TTC549 (cell line): ENCODE measurements at regions not wholly inside any gene's neighbourhood (a gene's known extent, or its start where the extent isn't known, plus 50 kb on each side); places are given as distances from the start of the nearest gene placed in this dataset.
"Not testable (repeated sequence)": the region's sequence is repeated elsewhere in the genome, so short reads cannot be mapped to it uniquely, and the experiment has no call there.

ENCODE experiments used
- FAIRE-seq: peaks from 2 replicates; lab custom pipeline; 2012; peaks lifted over from hg19 to GRCh38; lab: Jason Lieb, UNC

DNA sequence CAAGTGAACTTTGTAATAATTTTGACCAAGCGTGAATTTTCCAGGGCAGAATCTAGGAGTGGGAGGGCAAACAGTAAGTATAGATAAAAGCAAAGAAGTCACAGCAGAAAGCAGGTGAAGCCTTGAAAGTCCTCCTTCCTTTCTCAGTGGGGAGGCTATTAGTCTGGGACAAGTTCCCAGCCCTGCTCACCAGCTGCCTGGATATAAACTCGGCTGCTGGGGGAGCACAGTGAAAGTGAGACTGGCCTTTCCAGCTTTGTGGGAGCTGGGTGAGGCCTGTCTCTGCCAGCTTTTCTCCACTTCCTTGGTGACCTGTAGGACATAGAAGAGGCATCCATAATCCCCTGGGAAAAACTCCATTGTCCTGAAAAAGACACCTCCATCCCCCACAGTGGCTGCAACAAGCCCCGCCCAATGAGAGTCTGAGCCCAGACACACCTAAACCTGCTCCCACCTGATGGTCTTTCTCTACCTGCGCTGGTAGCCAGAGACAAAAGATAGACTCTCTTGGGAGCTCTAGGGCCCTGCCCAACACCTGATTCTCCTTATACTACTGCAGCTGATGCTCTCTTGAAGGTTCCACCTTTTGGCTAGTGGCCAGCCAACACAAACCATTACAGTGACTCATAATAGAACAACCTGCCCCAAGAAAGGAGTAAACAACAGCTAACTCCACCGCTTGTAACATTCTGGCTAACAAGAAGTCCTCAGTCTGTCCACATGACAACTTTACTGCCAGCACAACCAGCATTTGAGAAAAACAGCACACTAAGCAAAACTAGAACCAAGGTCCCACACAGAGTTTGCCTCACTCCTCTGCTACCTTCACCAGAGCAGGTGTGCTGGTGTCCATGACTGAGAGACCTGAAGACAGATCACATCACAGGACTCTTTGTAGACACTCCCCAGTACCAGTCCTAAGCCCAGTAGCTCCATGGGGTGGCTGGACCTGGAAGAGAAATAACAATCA is 252.2 kb upstream of the SLITRK6 start:
- no peak for FAIRE-seq

DNA sequence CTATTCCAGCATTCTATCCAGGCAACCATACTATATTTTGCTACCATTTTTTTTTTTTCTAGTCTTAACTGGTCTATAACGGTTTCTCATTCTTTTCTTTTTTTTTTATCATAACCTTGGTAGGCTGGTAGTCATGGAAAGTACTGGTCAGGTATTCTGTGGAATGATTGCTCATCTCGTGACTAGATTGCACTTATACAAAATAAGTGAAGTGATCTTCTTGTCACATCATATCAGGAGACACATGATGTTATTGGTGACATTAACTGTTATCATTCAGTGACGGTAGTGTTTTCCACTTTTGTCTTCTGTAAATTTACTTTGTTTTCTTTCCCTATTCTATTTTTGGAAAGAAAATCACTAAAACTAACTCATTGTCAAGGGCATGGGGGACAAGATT is 239.3 kb upstream of the SLITRK6 start:
- FAIRE-seq: no peak

- FAIRE-seq: no peak
These were observed 221.3 kb upstream of the SLITRK6 start for GRCh38 chr13:86020351-86021002.

- FAIRE-seq: no peak
These were observed 207.1 kb upstream of the SLITRK6 start for GRCh38 chr13:86006317-86006716.

- FAIRE-seq: no peak
These were observed 203.8 kb upstream of the SLITRK6 start for GRCh38 chr13:86003029-86003428.

- no peak for FAIRE-seq
These were observed 201.3 kb upstream of the SLITRK6 start for GRCh38 chr13:86000546-86000945.

GRCh38 chr13:85997587-85997986 is 198.4 kb upstream of the SLITRK6 start:
- FAIRE-seq: no peak

DNA sequence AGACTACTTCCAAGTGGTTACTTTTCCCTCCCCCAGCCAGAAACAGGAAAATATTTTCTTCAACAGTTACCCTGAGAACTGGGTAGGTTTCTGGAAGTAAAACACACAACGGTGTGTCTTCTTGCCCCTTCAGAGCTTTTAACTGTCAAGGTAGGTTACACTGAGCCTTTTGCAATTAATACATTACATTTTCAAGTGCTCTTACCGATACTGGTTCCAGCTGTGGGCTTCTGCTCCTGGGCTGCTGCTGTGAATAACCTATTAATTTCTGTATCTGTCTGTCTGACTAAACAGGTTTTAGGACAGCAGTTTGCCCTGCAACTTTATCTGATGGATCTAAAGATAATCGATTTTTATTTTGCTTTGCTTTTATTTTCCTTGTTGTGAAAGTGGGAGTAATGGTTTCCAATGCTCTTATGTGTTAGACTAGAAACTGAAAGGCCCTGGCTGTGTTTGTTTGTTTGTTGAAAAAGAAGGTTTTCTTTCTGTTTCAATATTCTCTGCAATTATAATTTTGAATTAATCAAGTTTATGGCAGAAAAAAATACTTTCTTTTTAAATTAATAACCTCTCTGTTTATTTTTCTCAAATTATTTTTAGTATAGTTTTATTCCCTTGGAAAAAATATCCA is 196.7 kb upstream of the SLITRK6 start:
- FAIRE-seq: no peak

DNA sequence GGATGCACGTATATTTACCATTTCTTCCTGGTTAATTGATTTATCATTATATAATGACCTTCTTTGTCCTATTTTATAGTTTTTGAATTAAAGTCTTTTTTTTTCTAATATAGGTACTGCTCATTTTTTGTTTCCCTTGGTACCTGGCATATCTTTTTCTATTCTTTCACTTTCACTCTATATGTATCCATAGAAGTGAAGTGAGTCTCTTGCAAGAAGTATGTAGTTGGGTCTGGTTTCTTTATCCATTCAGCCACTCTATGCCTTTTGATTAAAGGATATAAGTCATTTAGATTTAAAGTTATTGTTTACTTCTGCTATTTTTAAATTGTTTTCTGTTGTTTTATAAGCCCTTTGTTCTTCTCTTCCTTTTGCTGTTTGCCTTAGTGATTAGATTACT is 194.3 kb upstream of the SLITRK6 start:
- no peak for FAIRE-seq

- FAIRE-seq: no peak
These were observed 191.2 kb upstream of the SLITRK6 start for GRCh38 chr13:85990397-85990796.

GRCh38 chr13:85985797-85986196 is 186.6 kb upstream of the SLITRK6 start:
- FAIRE-seq: no peak

DNA sequence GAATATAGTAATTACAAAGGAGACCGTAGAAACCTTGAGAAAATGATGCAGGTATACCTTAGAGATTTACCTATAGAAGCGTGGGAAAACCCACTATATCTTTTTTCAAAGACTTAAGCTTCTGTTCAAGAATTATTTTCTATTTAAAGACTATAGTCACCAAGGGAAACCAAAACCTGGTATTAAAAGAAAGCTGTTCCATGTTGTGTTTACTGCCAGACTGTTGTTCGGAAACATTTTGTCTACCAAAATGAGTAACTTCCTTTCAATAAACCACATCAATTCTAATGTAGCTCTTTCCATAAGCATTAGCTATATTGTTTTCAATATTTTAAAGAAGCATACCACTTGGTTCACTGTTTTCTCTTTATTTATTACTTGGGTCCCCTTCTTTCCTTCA is 182.9 kb upstream of the SLITRK6 start:
- FAIRE-seq: no peak

DNA sequence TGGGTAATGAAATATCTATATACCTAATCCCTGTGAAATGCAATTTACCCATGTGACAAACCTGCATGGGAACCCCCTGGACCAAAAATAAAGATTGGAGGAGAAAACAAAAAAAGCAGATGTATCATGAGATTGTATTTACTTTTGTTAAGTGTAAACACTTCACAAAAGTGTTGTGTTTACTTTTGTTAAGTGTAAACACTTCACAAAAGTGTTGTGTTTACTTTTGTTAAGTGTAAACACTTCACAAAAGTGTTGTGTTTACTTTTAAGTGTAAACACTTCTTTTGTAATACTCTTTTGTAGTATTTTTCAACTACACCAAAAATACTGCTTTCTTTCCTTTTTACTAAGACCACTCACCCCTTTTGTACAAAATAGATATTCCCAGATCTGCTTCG is 181.2 kb upstream of the SLITRK6 start:
- FAIRE-seq: not testable (repeated sequence)

GRCh38 chr13:85976242-85976641 is 177.0 kb upstream of the SLITRK6 start:
- no peak for FAIRE-seq

DNA sequence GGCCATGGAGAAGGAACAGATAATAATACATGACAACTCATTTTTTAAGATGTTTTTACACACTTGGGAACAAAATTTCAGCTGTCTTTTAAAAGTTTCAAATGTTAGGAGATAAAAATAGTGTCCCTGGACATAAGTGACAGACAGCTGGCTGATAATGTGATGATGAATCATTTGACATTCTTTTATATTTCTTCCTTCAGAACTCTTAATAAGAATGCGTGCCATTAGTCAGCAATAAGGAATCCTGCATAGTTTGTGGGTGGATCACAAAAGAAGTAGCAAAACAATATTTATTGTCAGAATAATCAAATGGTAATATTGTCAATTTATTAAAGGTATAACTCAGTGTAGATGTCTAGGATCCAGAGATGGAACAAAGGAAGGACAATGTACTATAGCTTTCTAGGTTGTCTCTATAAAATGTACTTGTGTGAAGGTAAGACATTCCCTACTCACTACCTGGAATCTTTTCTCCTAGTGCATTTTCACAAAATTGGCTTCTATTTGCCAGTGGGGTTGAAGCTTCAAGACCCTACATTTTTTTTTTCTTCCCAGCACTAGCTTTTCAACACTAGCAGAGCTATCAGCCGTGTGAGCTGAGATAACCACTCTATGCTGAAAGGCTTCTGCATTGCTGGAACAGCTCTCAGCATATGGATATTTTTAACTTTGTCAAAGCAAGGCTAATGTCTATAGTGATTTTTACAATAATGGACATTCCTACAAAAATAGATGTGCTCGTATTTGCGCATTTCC is 175.6 kb upstream of the SLITRK6 start:
- FAIRE-seq: no peak

GRCh38 chr13:85970727-85971126 is 171.5 kb upstream of the SLITRK6 start:
- FAIRE-seq: peak; percentile 83

DNA sequence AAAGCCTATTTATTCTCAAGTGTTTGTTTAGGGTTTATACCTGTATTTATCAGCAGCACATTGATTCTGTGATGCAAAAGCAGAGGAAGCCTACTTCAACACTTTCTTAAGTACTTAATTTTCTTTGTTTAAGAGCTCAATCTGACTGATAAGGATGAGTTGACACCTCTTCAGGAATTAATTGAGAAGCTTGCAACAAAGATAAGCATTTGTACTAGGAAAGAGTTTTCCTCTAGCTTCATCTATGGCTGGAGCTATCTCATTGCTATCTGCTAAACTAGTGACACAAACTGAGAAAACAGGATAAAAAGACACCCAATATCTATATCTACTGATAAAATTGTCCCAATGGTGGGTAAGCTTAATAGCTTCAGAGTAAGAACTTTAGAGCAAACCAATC is 170.1 kb upstream of the SLITRK6 start:
- FAIRE-seq: no peak

- FAIRE-seq: no peak
These were observed 136.7 kb upstream of the SLITRK6 start for GRCh38 chr13:85935868-85936467.

- no peak for FAIRE-seq
These were observed 130.9 kb upstream of the SLITRK6 start for GRCh38 chr13:85930108-85930507.

DNA sequence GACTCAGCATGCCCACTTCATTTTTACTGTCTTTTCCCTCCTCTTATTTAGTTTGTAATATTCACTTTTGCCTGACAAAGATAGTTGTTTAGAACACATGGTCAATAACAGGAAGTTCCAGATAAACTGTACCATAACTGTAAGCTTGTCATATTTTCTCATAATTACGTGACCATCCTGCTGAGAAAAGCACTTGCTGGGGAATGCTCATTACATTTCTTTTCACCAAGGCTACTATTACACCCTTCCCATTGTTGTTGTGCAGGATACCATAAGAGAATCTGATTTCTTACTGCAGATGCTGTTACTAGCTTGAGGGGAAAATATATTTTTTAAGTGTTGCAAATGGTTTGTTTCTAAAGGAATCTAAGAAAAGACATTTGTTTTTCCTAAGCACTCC is 111.7 kb upstream of the SLITRK6 start:
- no peak for FAIRE-seq

DNA sequence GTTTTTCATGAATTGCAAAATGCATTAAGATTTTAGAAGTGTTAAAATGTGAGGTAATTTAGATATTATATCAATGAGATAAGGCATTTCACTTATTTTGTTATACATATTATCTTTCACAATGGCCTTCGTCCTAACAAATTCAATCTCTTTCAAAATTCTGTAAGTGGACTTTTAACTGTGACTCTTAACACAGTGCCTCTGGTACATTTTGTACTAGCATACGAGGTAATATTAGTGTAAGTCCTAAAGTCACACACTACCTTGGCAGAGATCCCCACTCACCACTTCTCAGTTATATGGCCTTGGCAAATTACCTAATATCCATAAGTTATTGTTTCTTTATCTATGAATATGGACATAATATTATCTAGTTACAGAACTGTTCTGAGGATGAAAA is 101.3 kb upstream of the SLITRK6 start:
- no peak for FAIRE-seq
